ENCODE measurements at regions not wholly inside any gene's neighbourhood (a gene's known extent, or its start where the extent isn't known, plus 50 kb on each side); places are given as distances from the start of the nearest gene placed in this dataset.

DNA sequence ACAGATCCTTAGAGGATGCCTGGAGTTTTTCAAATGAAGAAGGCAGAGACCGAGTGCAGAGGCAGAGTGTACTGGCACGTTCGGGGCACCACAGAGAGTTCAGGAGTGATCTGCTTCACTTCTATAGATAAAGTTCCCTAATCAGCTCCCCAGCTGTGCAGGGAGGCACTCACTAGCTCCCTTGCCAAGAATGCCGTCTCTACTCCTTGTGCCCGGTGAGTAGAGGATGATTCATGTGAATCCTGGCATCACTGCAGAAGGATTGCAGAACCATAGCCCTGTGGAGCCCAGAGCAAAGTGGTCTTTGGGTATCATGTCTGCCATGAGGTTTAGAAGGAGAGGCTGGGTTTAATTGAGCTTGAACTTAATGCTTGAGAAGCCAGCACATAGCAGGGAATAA is 510.1 kb upstream of the RAB6C start:
- Histone ChIP-seq H3K27me3 (ENCODE audit: control insufficient read depth in 4 of 4, insufficient read depth in 4 of 4, low read length in 3 of 4) (no peaks in the 10 kb centered on the region), H3K9me3 (ENCODE audit: control insufficient read depth in 4 of 4, low read length in 3 of 4) (no peaks in the 10 kb centered on the region), H3K4me1 (ENCODE audit: control insufficient read depth in 4 of 4, insufficient read depth in 4 of 4, low read length in 3 of 4) (no peaks in the 10 kb centered on the region), H3K36me3 (ENCODE audit: control insufficient read depth in 4 of 4, insufficient read depth in 3 of 4, low read depth in 1 of 4, low read length in 3 of 4) (no peaks in the 10 kb centered on the region), H3K9ac (ENCODE audit: low read depth in 1 of 2, low read length in 2 of 2) (no peak overlapping the region), H3K27ac (ENCODE audit: low read depth in 1 of 2, low read length in 2 of 2) (no peak overlapping the region), H3K4me3 (ENCODE audit: low read depth in 1 of 3, low read length in 3 of 3) (no peak overlapping the region)
- DNase-seq (ENCODE audit: low spot score): no peak
- no peak for TF ChIP-seq ATF3 (IDR thresholded peaks at IDR 0.05)
- no peak for TF ChIP-seq FOXA2 (IDR thresholded peaks at IDR 0.05)
- no peak for TF ChIP-seq EGR1 (IDR thresholded peaks at IDR 0.05; ENCODE audit: low read depth in 2 of 2)
- no peak for TF ChIP-seq RXRA (IDR thresholded peaks at IDR 0.05)
- TF ChIP-seq RAD21 (IDR thresholded peaks at IDR 0.05): no peak
- TF ChIP-seq, protein P1, sequence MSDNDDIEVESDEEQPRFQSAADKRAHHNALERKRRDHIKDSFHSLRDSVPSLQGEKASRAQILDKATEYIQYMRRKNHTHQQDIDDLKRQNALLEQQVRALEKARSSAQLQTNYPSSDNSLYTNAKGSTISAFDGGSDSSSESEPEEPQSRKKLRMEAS (IDR thresholded peaks at IDR 0.05): no peak
- no peak for TF ChIP-seq HNF4A (conservative IDR thresholded peaks at IDR 0.05)
- TF ChIP-seq, protein P2, sequence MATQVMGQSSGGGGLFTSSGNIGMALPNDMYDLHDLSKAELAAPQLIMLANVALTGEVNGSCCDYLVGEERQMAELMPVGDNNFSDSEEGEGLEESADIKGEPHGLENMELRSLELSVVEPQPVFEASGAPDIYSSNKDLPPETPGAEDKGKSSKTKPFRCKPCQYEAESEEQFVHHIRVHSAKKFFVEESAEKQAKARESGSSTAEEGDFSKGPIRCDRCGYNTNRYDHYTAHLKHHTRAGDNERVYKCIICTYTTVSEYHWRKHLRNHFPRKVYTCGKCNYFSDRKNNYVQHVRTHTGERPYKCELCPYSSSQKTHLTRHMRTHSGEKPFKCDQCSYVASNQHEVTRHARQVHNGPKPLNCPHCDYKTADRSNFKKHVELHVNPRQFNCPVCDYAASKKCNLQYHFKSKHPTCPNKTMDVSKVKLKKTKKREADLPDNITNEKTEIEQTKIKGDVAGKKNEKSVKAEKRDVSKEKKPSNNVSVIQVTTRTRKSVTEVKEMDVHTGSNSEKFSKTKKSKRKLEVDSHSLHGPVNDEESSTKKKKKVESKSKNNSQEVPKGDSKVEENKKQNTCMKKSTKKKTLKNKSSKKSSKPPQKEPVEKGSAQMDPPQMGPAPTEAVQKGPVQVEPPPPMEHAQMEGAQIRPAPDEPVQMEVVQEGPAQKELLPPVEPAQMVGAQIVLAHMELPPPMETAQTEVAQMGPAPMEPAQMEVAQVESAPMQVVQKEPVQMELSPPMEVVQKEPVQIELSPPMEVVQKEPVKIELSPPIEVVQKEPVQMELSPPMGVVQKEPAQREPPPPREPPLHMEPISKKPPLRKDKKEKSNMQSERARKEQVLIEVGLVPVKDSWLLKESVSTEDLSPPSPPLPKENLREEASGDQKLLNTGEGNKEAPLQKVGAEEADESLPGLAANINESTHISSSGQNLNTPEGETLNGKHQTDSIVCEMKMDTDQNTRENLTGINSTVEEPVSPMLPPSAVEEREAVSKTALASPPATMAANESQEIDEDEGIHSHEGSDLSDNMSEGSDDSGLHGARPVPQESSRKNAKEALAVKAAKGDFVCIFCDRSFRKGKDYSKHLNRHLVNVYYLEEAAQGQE (IDR thresholded peaks at IDR 0.05): no peak
- TF ChIP-seq JUND (IDR thresholded peaks at IDR 0.05): no peak
- TF ChIP-seq FOXA1 (IDR thresholded peaks at IDR 0.05): no peak
- WGBS: 66% methylated on average over 5 of the region's 5 CpGs

DNA sequence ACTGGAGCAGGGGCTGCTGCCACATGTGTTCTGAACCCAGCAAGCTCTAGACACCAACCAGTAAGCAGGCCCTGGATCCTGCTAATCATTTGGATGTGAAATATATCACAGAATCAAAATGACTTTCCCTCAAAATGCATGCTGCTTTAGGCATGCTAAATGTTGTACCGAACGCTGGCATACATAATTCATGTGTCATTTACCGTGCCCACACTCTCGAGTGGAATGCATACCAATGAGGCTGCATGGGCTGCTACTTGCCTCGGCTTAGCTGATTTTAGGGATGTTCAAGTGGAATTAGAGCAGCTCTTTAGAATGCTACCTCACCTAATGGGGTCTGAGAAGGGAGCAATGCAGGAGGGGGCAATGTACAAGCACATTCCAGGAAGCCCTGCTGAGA is 509.6 kb upstream of the RAB6C start:
- no peak for TF ChIP-seq NR2F2 (IDR thresholded peaks at IDR 0.05)
- no peak for TF ChIP-seq ATF3 (IDR thresholded peaks at IDR 0.05)
- TF ChIP-seq GABPA (IDR thresholded peaks at IDR 0.05 in 1 of 2, conservative IDR thresholded peaks at IDR 0.05 in 1 of 2): no peak
- no peaks in the 10 kb centered on the region for H3K27me3 ChIP-seq (ENCODE audit: control insufficient read depth in 4 of 4, insufficient read depth in 4 of 4, low read length in 3 of 4)
- no peaks in the 10 kb centered on the region for H3K4me1 ChIP-seq (ENCODE audit: control insufficient read depth in 4 of 4, insufficient read depth in 4 of 4, low read length in 3 of 4)
- H3K36me3 ChIP-seq (ENCODE audit: control insufficient read depth in 4 of 4, insufficient read depth in 3 of 4, low read depth in 1 of 4, low read length in 3 of 4): no peaks in the 10 kb centered on the region
- no peak overlapping the region for H3K9ac ChIP-seq (ENCODE audit: low read depth in 1 of 2, low read length in 2 of 2)
- no peak overlapping the region for H3K4me3 ChIP-seq (ENCODE audit: low read depth in 1 of 3, low read length in 3 of 3)
- no peaks in the 10 kb centered on the region for H3K9me3 ChIP-seq (ENCODE audit: control insufficient read depth in 4 of 4, low read length in 3 of 4)
- no peak for DNase-seq (ENCODE audit: low spot score)
- WGBS: 80% methylated on average over 5 of the region's 5 CpGs
- no peak overlapping the region for H3K27ac ChIP-seq (ENCODE audit: low read depth in 1 of 2, low read length in 2 of 2)

- DNase-seq (ENCODE audit: low spot score): no peak
- TF ChIP-seq, protein P1 (IDR thresholded peaks at IDR 0.05): no peak
- TF ChIP-seq RXRA (IDR thresholded peaks at IDR 0.05) (no peak), JUND (IDR thresholded peaks at IDR 0.05) (no peak), RAD21 (IDR thresholded peaks at IDR 0.05) (no peak), EGR1 (IDR thresholded peaks at IDR 0.05; ENCODE audit: low read depth in 2 of 2) (no peak), FOXA1 (IDR thresholded peaks at IDR 0.05) (no peak), ZBTB33 (IDR thresholded peaks at IDR 0.05) (no peak), YY1 (IDR thresholded peaks at IDR 0.05) (no peak), HNF4G (IDR thresholded peaks at IDR 0.05) (no peak), NR2F2 (IDR thresholded peaks at IDR 0.05) (no peak), GABPA (IDR thresholded peaks at IDR 0.05 in 1 of 2, conservative IDR thresholded peaks at IDR 0.05 in 1 of 2) (no peak), TAF1 (conservative IDR thresholded peaks at IDR 0.05) (no peak), SP1 (IDR thresholded peaks at IDR 0.05) (no peak), HNF4A (conservative IDR thresholded peaks at IDR 0.05) (no peak), FOXA2 (IDR thresholded peaks at IDR 0.05) (no peak)
- TF ChIP-seq, protein P3, sequence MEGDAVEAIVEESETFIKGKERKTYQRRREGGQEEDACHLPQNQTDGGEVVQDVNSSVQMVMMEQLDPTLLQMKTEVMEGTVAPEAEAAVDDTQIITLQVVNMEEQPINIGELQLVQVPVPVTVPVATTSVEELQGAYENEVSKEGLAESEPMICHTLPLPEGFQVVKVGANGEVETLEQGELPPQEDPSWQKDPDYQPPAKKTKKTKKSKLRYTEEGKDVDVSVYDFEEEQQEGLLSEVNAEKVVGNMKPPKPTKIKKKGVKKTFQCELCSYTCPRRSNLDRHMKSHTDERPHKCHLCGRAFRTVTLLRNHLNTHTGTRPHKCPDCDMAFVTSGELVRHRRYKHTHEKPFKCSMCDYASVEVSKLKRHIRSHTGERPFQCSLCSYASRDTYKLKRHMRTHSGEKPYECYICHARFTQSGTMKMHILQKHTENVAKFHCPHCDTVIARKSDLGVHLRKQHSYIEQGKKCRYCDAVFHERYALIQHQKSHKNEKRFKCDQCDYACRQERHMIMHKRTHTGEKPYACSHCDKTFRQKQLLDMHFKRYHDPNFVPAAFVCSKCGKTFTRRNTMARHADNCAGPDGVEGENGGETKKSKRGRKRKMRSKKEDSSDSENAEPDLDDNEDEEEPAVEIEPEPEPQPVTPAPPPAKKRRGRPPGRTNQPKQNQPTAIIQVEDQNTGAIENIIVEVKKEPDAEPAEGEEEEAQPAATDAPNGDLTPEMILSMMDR (IDR thresholded peaks at IDR 0.05; ENCODE audit: low read depth, low read length, missing input control): no peak
- no peaks in the 10 kb centered on the region for H3K36me3 ChIP-seq (ENCODE audit: control insufficient read depth in 4 of 4, insufficient read depth in 3 of 4, low read depth in 1 of 4, low read length in 3 of 4)
- H3K9ac ChIP-seq (ENCODE audit: low read depth in 1 of 2, low read length in 2 of 2): no peak overlapping the region
- no peak overlapping the region for H3K4me3 ChIP-seq (ENCODE audit: low read depth in 1 of 3, low read length in 3 of 3)
- no peaks in the 10 kb centered on the region for H3K9me3 ChIP-seq (ENCODE audit: control insufficient read depth in 4 of 4, low read length in 3 of 4)
- H3K27ac ChIP-seq (ENCODE audit: low read depth in 1 of 2, low read length in 2 of 2): no peak overlapping the region
- no peaks in the 10 kb centered on the region for H3K4me1 ChIP-seq (ENCODE audit: control insufficient read depth in 4 of 4, insufficient read depth in 4 of 4, low read length in 3 of 4)
- H3K27me3 ChIP-seq (ENCODE audit: control insufficient read depth in 4 of 4, insufficient read depth in 4 of 4, low read length in 3 of 4): peaks cover 0 to 3% (median 0%) of the 10 kb centered on the region in 4 donors
- 66% methylated on average over 3 of the region's 3 CpGs for WGBS
These were observed 500.5 kb upstream of the RAB6C start for GRCh38 chr2:129478902-129479517.

All from liver (tissue), 8 donors.